HG03558 (cell line): ENCODE measurements at regions not wholly inside any gene's neighbourhood (a gene's known extent, or its start where the extent isn't known, plus 50 kb on each side); places are given as distances from the start of the nearest gene placed in this dataset.
"Not testable (repeated sequence)": the region's sequence is repeated elsewhere in the genome, so short reads cannot be mapped to it uniquely, and the experiment has no call there.

Experiments
- ATAC-seq: cut with Tn5 transposase; IDR thresholded peaks from one replicate; pipeline ENCODE4 v1.9.1; 2021; ENCODE audit warnings: moderate number of reproducible peaks; ENCODE audit not compliant: unreplicated experiment; ENCODE audit errors: extremely low read depth

DNA sequence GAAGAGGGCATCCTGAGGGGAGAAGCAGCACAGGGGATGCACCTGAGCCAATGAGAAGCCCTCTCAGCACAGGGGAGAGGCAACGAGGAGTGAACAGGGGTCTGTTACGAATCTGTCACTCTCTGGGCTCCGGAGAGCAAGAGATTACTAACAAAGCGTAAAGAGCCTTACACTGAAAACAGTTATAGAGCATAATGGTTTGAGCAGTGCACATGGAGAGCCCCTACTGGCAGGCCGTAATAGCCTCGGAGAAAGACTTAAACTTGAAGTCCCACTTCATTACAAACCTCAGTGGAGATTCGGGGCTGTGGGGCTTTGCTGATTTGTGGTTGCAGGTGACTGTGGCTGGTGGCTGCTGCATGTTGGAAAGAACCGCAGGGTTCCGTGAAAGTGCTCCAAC lies 271.5 kb upstream of the TMC3 start:
- no peak for ATAC-seq

DNA sequence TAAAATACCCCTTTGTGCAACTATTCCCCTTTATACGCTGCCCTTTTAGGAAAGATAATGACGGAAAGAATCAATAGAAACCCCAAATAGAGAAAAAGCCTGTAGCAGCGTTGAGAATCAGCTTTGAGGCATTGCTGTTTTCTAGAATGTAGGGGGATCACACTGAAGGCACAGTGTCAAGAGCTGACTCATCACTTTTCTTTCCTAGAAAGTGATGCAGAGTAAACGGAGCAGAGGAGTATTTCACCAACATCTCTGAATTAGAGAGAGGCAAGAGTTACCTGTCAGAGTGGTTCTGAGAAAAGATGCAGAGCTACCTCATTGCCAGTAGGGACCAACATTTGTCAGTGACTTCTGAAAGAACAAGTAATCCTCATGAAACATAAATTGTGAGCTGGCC lies 269.8 kb upstream of the TMC3 start:
- no peak for ATAC-seq

DNA sequence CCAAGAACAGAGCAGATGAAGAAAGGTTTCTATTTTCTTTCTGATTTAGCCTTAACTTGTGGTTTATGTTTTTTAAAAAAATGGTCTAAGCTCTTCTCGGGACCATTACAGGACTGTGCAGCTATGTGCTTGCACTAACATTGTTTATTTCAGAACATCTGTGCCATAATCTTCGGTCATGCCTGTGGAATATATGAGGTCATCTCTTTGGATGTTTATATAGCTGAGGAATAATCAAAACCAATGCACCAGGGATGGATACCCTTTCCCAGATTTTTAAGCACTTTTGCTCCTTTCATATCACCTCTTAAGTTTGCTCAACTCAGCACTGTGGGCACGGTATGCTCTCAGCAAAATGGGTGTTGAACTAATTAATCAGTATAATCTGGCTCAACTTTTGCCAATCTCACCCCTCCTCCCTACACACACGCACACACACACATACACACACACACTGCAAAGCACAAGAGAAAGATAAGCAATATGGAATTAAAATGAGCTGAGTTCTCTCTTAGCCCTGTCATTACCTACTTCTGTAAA lies 268.5 kb upstream of the TMC3 start:
- ATAC-seq, result no peak

DNA sequence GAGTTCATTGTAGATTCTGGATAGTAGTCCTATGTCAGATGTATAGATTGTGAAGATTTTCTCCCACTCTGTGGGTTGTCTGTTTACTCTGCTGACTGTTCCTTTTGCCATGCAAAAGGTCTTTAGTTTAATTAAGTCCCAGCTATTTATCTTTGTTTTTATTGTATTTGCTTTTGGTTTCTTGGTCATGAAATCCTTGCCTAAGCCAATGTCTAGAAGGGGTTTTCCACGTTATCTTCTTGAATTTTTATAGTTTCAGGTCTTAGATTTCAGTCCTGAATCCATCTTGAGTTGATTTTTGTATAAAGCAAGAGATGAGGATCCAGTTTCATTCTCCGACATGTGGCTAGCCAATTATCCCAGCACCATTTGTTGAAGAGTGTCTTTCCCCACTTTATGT lies 262.1 kb upstream of the TMC3 start:
- ATAC-seq, result not testable (repeated sequence)

DNA sequence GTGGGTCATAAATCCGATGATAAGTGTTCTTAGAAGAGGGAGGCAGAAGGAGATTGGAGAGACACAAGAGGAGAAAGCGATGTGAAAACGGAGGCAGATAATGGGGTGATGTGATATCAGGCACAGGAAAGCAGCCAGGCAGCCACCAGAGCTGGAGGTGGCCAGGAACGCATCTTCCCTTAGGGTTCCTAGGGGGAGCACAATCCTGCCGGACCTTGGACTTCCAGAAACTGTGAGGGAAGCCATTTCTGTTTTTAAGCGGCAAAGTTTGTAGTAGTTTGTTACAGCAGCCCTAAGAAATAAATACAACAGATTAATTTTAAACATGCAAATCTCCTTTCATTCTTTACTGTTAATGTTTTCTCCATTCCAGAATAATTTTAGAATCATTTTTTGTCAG lies 259.9 kb upstream of the TMC3 start:
- ATAC-seq, result no peak

DNA sequence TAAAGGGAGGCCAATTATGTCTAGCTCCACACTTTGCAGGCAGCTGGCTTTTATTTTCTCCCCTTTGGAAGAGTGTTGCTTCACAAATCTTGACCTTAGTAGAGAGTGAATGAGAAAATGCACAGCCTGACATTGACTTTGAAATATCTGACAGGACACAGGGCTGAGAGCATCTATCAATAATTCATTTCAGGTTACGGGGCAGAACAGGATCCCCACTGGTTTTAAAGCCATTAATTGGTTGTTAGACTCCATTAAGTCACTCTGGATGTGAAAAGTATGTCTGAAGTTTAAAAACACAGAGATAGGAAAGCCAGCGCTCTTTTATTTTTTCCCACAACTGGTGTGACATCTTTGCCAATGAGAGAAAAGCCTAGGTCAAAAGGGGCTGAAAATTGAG lies 251.9 kb upstream of the TMC3 start:
- ATAC-seq, result no peak

DNA sequence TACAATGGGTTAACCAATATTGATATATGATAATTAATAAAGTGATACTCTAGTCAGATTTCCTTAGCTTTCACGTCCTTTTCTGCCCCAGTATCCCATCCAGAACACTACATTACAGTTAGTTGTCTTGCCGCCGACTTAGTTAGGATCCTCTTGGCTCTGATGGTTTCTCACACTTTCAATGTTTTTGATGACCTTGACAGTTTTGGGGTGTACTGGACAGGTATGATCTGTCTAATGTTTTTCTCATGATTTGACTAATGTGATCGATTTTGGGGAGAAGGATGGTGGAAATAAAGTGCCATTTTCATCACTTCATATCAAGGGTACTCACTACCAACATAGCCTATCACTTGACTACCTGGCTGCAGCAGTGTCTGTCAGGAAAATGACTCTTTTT lies 245.0 kb upstream of the TMC3 start:
- ATAC-seq, result no peak

DNA sequence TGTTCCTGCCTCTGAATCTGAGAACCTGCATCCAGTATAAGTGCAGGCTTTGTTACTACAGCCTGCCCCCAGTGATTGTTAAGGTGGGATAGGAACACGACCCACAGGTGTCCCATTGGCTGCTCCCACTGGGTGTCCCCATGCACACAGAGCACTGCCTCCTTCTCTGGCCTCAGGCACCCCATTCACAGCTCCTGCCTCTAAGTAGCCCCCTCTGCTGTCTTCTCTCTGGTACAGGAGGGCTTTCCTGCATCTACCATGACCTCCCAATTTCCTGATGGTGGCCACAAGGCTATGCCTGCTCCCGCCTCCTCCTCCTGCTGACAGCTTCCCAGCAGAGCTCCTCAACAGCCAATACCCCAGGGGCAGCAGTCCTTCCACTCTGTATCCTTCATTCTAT lies 238.6 kb upstream of the TMC3 start:
- ATAC-seq, result no peak

DNA sequence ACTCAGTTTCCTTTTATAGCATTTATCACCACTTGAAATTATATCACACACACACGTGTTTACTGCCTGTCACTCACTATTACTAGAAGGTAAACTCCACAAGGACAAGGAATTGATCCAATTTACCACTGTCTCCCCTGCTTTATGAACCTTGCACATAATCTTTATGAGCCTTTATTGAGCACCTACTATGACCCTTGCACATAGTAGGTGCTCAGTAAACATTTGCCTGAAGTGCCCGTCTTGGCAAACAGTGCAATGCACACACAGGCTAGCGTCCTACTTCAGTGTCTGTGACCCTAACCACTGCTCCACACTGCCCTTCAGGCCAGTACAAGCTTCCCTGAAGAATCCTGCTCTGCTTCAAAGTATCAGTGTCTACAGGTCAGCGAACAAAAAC lies 237.7 kb upstream of the TMC3 start:
- ATAC-seq, result no peak

DNA sequence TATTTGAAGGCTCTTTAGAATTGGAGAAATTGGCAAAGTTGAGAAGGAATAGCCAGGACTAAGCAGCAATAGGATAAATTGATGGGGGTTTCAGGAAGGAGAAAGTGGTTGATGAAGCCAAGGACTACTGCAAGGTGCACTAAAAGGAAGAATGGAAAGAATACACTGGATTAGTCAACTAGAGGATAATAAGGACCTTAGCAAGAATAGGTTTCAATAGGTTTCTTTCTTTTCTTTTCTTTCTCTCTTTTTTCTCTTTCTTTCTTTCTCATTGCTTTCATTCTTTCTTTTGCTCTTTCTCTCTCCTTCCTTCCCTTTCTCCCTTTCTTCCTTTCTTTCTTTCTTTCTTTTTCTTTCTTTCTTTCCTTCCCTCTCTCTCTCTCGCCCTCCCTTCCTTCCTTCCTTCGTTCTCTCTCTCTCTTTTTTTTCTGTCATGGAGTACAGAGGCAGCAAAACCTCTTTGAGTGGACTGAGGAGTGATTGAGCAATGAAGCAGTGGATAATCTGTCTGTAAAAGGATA lies 234.4 kb upstream of the TMC3 start:
- ATAC-seq, result no peak

DNA sequence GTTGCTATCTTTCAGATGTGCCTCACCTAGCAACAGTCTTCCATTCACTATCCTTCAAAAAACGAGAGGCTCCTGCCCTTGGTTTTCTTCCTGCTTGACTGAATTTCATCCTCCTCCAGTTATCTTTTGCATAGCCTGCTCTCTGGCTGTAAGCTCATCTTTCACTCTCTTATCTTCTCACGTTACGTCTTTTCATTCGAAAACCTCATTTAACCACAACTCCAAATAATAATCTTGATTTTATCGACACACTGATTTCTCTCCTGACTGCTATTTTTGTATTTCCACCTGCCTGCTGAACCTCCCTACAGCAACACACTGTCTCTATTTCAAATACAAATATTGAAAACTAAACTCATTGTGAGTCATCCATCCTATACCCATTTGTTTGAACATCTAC lies 230.7 kb upstream of the TMC3 start:
- no peak for ATAC-seq

DNA sequence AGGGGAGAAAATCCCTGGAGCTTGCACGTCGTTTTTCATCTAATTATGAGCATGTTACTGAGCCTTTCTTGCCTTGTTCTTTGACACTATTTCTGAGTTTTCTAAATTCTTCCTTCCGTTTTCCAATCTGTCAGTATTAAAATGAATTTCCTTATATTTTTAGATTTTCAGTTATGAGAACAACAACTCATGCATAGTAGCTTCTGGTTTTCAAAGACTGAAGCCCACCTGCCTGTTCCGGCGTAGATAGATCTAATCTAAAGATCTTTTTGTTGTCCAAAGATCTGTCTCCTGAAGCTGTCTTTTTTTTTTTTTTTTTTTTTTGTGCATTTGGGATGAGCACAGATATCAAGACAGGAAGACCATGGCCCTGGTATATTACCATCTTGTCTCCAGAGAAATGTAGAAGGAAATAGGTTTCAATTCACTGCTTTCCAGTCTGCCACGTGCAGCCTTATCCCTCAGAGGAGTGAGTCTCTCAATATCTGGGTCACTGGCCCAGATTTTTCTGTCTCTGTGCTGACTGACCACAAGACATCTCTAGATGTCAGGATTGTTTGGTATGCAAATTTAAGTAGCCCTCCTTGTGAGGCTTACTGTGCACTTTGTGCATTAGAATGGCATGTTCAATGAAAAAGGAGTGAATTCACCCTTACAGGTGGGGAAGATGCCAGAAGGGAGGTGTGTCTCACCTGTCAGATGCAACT lies 222.3 kb upstream of the TMC3 start:
- ATAC-seq, result no peak

DNA sequence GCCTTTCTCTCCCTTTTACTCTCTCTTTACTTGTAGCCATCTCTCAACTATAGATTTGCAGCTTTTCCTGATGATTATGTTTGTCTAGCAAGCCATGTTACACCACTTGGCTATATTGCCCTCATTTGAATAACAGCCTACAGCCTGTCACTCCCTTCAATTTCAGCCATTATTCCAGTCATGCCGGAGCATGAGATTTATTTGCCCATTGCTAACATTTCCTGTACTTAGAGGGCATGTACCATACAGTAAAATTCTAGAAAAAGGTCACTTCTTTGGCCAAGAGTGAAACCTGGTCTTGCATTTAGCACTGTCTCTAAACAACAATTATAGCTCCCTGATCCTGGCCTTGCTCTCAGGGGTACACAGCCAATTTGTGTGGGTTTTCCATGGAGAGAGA lies 221.7 kb upstream of the TMC3 start:
- no peak for ATAC-seq

DNA sequence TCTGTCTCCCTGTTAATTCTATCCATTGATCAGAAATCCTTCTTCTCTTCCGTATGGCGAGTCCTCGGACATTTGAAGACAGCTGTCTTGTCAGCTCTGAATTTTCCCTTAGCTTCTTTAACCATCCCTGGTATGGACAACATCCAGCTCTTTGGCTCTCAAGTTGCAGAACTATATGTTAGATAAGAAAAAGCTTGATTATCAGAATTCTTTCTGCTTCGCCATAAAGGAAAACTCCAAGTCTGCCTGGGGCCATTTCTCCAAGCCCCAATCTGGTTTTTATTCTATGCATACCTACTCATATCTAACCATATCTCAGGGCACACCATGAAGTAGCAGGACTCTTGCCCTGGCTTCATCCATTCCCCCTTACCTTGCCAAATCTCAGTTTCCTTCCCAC lies 215.7 kb upstream of the TMC3 start:
- ATAC-seq, result no peak

DNA sequence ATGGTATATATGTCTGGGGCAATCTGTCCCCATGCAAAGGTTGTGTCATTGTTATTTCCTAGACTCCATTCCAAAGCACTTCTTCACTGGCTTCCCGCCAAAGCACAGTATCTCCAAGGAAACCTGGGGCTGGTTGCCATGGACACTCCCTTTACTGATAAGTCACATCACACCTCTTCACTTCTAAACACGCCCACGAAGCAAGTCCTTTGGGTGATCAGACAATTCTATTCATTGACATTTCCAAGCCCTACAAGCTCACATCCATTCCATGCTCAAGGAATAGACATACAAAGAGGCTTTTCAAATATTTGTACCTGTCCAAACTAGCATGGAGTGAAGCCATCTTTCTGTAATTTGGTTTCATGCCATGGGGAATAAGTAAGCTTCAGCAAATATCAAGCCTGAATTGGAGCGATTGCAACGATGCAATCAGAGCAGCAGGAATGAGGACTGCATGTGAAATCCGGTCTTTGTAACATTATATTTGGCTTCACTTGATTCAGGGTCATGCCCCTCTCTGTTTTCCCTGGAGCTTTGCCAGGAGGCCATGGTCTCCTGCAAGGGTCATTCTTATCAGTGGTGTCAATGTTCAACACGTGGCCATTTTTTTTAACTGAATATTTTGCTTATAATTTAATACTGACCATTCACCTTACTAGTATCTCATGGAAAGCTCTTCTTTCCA lies 201.6 kb upstream of the TMC3 start:
- ATAC-seq, result no peak

DNA sequence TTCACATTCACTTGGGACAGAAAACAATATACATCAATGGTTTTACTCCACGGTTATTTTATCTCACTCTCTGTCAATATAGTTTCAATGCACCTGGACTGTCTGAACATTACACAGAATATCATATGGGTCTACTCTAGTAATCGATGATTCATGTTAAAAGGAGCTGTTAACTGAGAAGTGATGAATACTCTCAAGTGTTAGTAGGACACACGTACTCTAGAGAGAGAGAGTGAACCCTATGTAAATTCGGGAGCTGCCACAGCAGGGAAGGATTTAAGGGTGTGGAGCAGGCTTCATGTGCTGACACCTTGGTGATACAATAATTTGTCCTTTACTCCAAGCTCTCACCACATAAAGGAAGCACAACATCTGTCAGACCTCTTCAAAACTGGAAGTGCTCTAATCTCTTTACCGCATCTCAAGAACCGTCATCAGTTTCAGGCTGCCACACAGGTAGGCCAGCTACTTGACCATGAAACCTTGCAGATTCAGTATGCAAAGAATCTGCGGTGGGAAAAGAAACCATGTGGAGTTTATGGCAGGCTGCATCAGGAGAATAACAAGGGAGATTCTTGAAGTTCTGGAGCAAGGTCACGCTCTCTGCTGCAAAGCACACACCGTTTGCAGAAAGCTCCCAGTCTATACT lies 199.2 kb upstream of the TMC3 start:
- no peak for ATAC-seq

DNA sequence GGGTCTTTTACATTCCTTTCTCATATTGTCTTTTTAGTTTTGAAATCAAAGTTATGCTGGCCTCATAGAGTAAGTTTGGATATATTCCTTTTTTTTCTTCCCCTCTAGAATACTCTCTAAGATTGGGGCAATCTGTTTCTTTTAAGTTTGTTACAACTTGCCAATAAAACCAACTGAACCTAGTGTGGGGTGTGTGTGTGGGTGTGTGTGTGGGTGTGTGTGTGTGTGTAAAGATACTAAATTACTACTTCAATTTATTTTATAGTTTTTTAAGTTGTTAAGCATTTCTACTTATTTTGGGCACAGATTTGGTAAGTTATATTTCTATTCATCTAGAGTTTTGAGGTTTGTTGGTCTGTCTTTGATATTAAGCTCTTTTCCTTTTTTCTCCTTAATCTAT lies 198.2 kb upstream of the TMC3 start:
- ATAC-seq, result no peak

DNA sequence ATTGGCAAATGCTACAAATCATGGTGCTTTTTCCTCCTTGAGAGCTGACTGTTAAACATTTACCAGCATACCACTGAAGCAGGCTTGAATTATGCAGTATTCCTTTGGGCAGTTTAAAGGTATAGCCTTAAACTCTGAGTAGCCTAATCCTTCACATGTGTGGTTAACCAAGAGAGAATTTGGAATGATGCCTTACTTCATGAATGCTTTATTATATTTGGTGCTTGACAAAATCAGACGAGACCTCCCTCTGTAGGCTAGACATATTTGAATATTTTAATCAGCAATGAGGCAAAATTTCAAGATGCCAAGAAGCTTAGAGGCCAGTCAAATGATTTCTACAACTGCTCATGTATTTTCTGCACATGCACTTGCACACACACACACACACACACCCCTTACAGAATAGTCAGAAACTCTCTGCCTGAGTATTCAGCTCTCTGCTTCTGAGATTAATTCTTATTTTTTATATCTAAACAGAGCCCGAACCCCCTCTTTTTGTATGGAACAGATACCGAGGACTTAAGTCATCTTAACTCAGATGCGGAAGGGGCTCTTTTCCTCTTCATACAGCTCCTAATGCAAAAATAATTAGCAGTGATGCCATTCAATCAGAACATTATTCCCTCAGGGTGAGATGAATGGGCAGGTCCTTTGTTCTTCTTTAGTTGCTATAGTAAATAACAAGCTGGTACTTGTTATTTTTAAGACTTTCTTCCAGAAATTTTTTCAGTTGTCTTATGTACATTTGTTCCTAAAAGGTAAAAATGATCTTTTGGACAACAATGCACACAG lies 195.5 kb upstream of the TMC3 start:
- ATAC-seq, result no peak

DNA sequence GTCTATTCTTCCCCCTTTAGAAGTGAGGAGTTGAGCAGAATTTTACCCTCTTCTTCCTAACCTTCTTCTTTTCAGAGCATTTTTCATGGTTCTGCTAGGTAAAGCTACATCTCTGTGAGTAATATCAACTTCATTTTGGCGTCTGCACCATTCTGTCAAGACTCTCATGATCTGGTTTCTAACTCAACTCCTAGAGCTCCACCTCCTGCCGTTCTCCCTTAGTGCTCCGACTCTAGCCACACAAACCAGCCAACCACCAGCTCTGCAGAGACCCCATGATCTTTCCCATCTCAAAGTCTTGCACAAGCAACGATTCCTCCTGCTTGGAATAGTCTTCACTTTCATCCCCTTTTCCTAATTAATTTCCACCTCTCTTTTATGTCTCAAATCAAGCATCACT lies 193.9 kb upstream of the TMC3 start:
- no peak for ATAC-seq

DNA sequence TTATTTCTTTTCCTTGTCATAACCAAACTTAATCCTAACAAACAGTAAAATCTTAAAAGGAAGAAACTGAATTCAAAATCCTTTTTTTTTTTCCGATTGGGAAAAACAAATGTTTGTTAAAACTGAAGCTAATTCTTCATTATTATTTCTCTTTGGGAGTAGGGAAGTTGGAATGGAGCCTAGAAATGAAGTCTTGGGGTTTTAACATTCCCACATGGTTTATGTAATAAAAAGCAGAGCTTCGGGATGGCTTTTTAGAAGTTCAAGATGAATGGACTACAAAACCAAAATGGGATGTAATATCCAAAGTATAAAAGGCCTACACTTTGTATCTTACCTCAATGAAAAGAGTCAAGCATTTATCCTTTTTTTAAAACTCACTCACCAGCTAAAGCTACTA lies 189.0 kb upstream of the TMC3 start:
- no peak for ATAC-seq

DNA sequence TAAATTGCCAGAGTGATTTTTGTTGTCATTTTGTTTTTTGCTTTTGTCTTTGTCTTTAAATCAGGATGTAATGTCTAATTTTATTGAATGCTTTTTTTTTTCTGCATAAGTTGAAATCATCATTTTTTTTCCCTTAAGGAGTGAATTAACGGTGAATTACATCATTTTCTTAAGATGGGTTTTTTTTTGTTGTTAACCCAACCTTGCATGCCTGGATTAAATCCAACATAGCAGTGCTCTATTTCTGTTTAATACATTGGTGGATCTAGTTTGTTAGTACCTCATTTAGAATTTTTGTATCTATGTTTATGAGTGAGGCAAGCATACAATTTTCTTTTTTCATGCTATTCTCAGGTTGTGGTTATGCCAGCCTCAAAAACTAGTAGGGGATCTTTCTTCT lies 186.4 kb upstream of the TMC3 start:
- ATAC-seq, result no peak
